ENCODE measurements at regions not wholly inside any gene's neighbourhood (a gene's known extent, or its start where the extent isn't known, plus 50 kb on each side); places are given as distances from the start of the nearest gene placed in this dataset.

- TF ChIP-seq REST (IDR thresholded peaks at IDR 0.05; ENCODE audit: low read depth) (no peak), YY1 (IDR thresholded peaks at IDR 0.05; ENCODE audit: low read depth) (no peak), RAD21 (IDR thresholded peaks at IDR 0.05; ENCODE audit: low read depth) (no peak)
These were observed 142.4 kb downstream of the APIP start for GRCh38 chr11:34773826-34774225.

Data from Ishikawa (cell line).